GM12872 (cell line): ENCODE measurements at regions not wholly inside any gene's neighbourhood (a gene's known extent, or its start where the extent isn't known, plus 50 kb on each side); places are given as distances from the start of the nearest gene placed in this dataset.

Source experiments
- TF ChIP-seq, protein P1 (sequence below): IDR thresholded peaks from 3 replicates; pipeline ENCODE4 v1.5.1; 2011; ENCODE audit warnings: low read depth, mild to moderate bottlenecking, low read length, moderate library complexity; ENCODE audit not compliant: insufficient read depth

DNA sequence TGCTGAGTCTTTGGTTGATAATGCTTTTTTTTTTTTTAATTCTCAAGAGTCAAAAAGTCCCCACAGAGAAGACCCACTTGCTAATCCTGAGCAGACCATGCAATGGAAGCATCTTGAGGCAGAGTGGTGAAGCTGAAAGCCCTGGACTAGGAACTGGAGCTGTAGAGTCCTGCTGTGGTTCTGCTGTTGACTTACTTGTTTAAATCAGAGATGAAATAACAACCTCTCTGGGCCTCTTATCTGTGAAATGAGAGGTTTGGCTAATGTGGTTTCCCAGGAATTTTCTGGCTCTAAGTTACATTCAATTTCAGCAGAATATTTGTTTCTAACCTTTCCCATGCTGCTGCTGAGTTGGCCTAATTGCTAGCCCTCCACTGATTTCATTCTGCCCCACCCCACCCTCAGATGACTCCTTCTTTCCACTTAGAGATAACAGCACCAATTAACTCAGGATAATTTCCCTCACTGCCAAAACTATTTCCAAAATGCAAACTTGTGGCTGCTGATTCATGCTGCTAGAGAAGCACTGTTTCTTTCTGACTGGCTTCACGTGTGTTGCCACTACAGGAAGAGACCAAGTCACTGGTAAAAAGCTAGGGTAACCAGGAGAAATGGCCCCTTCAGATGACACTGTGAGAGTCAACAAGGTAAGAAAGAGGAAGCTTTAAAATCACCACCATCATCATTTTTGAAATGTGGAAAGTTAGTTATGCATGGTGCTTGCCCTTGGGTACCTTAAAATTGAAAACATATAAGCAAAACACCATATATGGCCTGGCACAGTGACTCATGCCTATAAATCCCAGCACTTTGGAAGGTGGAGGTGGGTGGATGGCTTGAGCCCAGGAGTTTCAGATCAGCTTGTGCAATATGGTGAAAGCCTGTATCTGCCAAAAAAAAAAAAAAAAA lies 326.4 kb downstream of the DCHS2 start:
- TF ChIP-seq, protein P1, sequence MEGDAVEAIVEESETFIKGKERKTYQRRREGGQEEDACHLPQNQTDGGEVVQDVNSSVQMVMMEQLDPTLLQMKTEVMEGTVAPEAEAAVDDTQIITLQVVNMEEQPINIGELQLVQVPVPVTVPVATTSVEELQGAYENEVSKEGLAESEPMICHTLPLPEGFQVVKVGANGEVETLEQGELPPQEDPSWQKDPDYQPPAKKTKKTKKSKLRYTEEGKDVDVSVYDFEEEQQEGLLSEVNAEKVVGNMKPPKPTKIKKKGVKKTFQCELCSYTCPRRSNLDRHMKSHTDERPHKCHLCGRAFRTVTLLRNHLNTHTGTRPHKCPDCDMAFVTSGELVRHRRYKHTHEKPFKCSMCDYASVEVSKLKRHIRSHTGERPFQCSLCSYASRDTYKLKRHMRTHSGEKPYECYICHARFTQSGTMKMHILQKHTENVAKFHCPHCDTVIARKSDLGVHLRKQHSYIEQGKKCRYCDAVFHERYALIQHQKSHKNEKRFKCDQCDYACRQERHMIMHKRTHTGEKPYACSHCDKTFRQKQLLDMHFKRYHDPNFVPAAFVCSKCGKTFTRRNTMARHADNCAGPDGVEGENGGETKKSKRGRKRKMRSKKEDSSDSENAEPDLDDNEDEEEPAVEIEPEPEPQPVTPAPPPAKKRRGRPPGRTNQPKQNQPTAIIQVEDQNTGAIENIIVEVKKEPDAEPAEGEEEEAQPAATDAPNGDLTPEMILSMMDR = no peak

DNA sequence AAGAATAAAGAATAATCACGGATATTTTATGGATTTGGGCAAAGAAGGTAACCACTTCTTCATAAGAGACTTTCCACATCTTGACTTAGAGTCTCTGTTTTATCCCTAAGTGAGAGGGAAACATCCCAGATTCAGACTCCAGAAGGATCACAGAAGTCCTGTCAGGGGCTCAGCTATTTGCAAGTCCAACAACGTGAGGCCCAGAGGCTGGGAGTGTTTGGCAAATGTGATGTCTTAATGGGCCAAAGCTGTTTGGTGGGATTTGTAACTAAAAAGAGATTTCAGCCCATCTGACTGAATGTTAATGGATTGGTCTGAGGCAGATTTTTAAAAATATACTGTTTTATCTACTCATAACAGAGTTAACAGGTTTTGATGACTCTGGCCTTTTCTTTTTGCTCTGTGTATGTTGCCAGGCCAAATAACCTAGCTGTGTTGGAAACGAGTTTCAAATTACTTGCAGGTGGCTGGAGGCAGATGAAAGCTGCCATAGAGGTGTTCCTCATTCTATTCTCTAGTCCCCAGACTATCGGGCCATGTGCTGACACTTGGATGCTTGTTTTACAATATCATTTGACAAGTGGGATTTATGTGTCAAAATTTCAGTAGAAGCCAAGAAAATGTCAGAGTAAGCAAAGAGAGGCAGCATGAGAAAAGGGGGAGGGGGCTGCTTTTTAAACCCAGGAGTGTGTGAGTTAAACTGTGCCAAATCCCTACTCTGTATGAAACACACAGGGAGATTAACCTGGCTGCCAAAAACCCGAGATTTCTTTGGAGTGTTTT lies 330.9 kb downstream of the DCHS2 start:
- TF ChIP-seq, protein P1 = no peak

DNA sequence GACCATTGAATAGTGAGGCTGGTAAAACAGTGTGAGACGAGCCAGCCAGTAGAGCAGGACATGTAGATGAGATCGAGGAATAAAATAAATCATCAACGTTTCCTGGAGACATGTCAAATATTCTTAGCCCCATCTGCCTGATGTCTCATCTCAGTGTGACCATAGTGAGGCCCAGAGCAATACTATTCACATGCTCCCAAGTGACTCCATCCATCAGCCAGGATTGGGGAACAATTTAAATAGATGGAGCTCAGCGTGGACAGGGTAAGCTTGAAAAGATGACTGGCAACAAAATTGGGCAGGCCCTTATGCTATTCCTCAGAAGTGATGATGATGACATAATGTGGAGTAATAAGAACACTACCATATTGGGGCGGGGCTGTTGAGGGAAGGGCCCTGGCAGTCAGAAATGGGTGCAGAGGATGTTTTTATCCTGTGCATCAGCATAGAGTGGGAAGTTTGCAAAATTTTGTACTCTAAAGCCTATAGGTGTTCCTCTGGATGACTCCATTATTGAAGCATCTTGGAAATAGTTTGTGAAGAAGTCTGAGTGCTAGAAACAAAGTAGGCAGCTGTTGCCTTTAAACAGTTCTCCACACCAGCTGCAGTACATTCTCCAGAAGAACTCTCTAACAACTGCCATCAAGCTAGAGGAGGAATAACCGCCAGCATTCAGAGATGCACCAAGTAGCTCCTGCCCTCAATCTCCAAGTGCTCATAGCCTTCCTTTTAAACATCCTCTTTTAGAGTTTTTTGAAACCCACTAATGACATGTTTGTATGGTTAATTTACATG lies 333.0 kb downstream of the DCHS2 start:
- TF ChIP-seq, protein P1 = no peak

DNA sequence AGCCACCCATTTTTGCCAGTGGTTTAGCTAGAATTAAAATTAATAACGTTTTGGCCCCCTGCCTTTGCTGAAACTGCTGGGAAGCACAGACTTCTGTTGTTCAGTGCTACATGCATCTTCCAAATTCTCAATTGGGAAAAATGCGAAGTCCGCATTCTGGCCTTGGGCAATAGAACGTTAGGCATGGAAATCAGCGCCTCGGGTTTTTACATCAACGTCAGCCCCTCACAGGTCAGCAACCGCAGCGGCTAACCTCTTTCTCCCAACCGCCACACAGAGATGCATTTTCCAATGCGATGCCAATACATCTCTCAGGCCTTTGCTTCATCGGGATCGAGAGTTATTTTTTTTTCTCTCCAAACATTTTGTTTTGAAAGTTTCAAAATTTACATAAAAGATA lies 339.1 kb downstream of the DCHS2 start:
- TF ChIP-seq, protein P1 = no peak

DNA sequence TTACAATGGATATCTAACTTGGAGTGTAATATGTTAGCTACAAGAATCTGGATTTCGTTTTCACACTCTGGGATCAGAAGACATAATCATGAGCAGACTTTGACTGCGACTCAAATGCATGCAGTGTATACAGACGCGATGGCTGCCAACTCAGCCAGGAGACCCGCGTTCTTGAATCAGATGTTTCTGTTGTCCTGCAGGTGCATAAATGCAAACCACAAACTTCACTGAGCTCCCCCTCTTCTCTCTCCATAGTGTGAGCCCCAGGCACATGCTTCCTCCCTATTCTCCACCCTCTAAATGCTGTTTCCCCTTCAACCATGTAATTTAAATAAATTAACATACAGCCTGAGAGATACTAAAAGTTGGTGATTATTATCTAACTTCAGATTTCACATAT lies 347.9 kb downstream of the DCHS2 start:
- TF ChIP-seq, protein P1 = no peak

DNA sequence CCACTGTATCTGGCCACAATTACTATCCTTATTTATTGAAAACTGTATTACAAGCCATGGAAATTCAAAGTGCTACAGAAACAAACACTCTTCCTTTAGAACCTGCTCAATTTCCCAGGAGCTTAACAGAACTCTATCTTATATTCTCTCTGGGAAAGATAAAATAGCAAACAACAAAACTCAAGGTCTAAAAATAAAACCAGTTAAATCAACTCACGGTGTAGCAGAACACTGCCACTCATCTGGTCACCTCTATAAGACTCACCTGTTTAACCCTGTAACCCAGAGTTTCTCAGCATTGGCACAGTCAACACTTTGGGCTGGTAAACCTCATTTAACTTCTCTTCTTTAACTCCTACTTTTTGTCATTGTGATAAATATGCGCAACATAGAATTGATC lies 348.9 kb downstream of the DCHS2 start:
- TF ChIP-seq, protein P1 = no peak

DNA sequence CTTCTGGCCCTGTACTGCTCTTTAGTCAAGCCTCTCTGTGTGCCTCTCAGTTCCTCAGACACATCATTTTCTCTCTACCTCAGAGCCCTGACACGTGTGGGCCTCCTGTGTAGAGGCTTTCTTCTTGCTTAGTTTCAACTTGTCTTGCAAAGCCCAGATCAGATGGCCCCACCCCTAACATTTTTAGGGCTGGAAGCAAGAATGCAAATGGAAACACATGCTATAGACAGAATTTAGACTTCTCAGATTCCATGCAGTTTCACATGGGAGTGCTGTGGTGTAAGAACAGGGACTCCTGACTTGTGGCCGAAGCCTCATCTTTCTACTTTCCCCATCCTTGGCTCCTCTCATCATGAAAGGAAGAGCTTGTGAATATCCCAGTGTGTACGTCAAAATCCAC lies 350.7 kb downstream of the DCHS2 start:
- TF ChIP-seq, protein P1 = no peak
